ENCODE measurements at regions not wholly inside any gene's neighbourhood (a gene's known extent, or its start where the extent isn't known, plus 50 kb on each side); places are given as distances from the start of the nearest gene placed in this dataset.

- TF ChIP-seq PATZ1 (CRISPR knock-in tag; IDR thresholded peaks at IDR 0.05; ENCODE audit: borderline replicate concordance) (no peak), CSDC2 (CRISPR knock-in tag; IDR thresholded peaks at IDR 0.05) (no peak), PPARA (CRISPR knock-in tag; IDR thresholded peaks at IDR 0.05; ENCODE audit: borderline replicate concordance) (no peak), ZFP3 (CRISPR knock-in tag; IDR thresholded peaks at IDR 0.05) (no peak), ZFP30 (CRISPR knock-in tag; IDR thresholded peaks at IDR 0.05) (no peak)
Observed at GRCh38 chr22:48288376-48288940, 1526.0 kb downstream of the TBC1D22A start (continued).

GRCh38 chr22:48287031-48287430, 1524.6 kb downstream of the TBC1D22A start:
- TF ChIP-seq ESRRG (CRISPR knock-in tag; IDR thresholded peaks at IDR 0.05), result no peak
- TF ChIP-seq ZC3H10 (CRISPR knock-in tag; IDR thresholded peaks at IDR 0.05), result no peak
- TF ChIP-seq ZNF70 (CRISPR knock-in tag; IDR thresholded peaks at IDR 0.05), result no peak
- no peak for TF ChIP-seq TOX (CRISPR knock-in tag; IDR thresholded peaks at IDR 0.05; ENCODE audit: borderline replicate concordance)
- no peak for TF ChIP-seq RARB (CRISPR knock-in tag; IDR thresholded peaks at IDR 0.05)
- TF ChIP-seq ARNTL (CRISPR knock-in tag; IDR thresholded peaks at IDR 0.05; ENCODE audit: borderline replicate concordance, low read depth), result no peak
- TF ChIP-seq, protein P1, sequence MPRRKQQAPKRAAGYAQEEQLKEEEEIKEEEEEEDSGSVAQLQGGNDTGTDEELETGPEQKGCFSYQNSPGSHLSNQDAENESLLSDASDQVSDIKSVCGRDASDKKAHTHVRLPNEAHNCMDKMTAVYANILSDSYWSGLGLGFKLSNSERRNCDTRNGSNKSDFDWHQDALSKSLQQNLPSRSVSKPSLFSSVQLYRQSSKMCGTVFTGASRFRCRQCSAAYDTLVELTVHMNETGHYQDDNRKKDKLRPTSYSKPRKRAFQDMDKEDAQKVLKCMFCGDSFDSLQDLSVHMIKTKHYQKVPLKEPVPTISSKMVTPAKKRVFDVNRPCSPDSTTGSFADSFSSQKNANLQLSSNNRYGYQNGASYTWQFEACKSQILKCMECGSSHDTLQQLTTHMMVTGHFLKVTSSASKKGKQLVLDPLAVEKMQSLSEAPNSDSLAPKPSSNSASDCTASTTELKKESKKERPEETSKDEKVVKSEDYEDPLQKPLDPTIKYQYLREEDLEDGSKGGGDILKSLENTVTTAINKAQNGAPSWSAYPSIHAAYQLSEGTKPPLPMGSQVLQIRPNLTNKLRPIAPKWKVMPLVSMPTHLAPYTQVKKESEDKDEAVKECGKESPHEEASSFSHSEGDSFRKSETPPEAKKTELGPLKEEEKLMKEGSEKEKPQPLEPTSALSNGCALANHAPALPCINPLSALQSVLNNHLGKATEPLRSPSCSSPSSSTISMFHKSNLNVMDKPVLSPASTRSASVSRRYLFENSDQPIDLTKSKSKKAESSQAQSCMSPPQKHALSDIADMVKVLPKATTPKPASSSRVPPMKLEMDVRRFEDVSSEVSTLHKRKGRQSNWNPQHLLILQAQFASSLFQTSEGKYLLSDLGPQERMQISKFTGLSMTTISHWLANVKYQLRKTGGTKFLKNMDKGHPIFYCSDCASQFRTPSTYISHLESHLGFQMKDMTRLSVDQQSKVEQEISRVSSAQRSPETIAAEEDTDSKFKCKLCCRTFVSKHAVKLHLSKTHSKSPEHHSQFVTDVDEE (CRISPR knock-in tag; IDR thresholded peaks at IDR 0.05), result no peak
- TF ChIP-seq ZNF8 (CRISPR knock-in tag; IDR thresholded peaks at IDR 0.05), result no peak
- no peak for TF ChIP-seq ZFP30 (CRISPR knock-in tag; IDR thresholded peaks at IDR 0.05)
- no peak for TF ChIP-seq CSDC2 (CRISPR knock-in tag; IDR thresholded peaks at IDR 0.05)
- TF ChIP-seq OSR1 (CRISPR knock-in tag; IDR thresholded peaks at IDR 0.05), result no peak
- TF ChIP-seq CSRNP3 (CRISPR knock-in tag; IDR thresholded peaks at IDR 0.05), result no peak
- TF ChIP-seq ZNF565 (CRISPR knock-in tag; conservative IDR thresholded peaks at IDR 0.05; ENCODE audit: low read depth), result no peak
- no peak for TF ChIP-seq SNAI2 (CRISPR knock-in tag; IDR thresholded peaks at IDR 0.05)
- no peak for TF ChIP-seq PPARA (CRISPR knock-in tag; IDR thresholded peaks at IDR 0.05; ENCODE audit: borderline replicate concordance)
- no peak for ATAC-seq

DNA sequence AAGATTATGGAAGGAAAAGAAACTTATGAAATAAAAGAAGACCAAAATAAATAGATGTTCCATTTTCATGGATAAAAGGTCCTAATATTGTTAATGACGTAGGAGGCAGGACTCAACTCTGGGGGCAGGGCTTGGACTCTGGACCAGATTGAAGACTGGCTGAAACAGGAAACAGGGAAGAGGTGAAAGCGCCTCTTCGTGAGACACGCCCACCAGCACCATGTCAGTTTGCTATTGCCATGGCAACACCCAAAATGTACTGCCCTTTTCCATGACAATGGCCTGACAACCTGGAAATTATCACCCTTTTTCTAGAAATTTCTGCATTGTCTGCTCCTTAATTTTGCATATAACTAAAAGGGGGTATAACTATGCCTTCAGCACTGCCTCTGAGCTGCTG, 1522.2 kb downstream of the TBC1D22A start:
- ATAC-seq, result no peak
- TF ChIP-seq, protein P1 (CRISPR knock-in tag; IDR thresholded peaks at IDR 0.05), result no peak
- TF ChIP-seq ZFP30 (CRISPR knock-in tag; IDR thresholded peaks at IDR 0.05) (no peak), GLIS3 (CRISPR knock-in tag; IDR thresholded peaks at IDR 0.05) (no peak), CSDC2 (CRISPR knock-in tag; IDR thresholded peaks at IDR 0.05) (no peak), ARNTL (CRISPR knock-in tag; IDR thresholded peaks at IDR 0.05; ENCODE audit: borderline replicate concordance, low read depth) (no peak), ISL1 (CRISPR knock-in tag; IDR thresholded peaks at IDR 0.05) (no peak), ZFP3 (CRISPR knock-in tag; IDR thresholded peaks at IDR 0.05) (no peak), POU6F1 (CRISPR knock-in tag; IDR thresholded peaks at IDR 0.05; ENCODE audit: borderline replicate concordance, low read depth) (no peak), ZNF8 (CRISPR knock-in tag; IDR thresholded peaks at IDR 0.05) (no peak)
- TF ChIP-seq, protein P2, sequence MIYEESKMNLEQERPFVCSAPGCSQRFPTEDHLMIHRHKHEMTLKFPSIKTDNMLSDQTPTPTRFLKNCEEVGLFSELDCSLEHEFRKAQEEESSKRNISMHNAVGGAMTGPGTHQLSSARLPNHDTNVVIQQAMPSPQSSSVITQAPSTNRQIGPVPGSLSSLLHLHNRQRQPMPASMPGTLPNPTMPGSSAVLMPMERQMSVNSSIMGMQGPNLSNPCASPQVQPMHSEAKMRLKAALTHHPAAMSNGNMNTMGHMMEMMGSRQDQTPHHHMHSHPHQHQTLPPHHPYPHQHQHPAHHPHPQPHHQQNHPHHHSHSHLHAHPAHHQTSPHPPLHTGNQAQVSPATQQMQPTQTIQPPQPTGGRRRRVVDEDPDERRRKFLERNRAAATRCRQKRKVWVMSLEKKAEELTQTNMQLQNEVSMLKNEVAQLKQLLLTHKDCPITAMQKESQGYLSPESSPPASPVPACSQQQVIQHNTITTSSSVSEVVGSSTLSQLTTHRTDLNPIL (CRISPR knock-in tag; IDR thresholded peaks at IDR 0.05; ENCODE audit: low read depth), result no peak

Data from SK-N-SH treated with all-trans-retinoic acid at 6 μM for 48 hours (cell line).